ENCODE measurements at regions not wholly inside any gene's neighbourhood (a gene's known extent, or its start where the extent isn't known, plus 50 kb on each side); places are given as distances from the start of the nearest gene placed in this dataset.

DNA sequence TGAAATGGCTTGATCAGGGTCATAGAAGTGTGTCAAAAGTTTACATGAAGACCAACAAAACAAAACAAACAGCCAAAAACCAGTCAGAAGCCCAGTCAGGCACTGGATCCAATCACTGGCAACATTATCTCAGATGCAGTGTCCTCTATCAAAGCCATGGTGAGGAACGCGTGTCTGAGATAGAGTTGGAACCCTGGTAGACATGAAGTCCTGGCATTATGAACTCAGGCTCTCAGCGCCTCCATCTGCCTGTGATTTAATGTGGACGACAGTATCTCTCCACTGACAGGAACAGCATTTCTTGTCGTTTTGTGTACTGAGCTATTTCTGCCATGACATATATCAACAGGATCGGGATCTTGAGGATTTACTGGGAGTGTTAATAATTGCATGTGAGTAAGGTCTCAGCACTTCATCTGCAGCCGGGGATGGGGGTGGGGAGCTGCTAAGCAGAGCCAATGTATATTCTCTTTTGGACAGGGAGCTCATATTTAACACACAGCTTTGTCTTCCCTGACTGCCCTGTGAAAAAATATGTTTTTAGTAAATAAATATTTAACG, 1120.0 kb downstream of the IGSF11 start:
- no peak for TF ChIP-seq POLR2A (IDR thresholded peaks at IDR 0.05)
- TF ChIP-seq, protein P1, sequence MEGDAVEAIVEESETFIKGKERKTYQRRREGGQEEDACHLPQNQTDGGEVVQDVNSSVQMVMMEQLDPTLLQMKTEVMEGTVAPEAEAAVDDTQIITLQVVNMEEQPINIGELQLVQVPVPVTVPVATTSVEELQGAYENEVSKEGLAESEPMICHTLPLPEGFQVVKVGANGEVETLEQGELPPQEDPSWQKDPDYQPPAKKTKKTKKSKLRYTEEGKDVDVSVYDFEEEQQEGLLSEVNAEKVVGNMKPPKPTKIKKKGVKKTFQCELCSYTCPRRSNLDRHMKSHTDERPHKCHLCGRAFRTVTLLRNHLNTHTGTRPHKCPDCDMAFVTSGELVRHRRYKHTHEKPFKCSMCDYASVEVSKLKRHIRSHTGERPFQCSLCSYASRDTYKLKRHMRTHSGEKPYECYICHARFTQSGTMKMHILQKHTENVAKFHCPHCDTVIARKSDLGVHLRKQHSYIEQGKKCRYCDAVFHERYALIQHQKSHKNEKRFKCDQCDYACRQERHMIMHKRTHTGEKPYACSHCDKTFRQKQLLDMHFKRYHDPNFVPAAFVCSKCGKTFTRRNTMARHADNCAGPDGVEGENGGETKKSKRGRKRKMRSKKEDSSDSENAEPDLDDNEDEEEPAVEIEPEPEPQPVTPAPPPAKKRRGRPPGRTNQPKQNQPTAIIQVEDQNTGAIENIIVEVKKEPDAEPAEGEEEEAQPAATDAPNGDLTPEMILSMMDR (IDR thresholded peaks at IDR 0.05) = no peak

All from lower leg skin (tissue), 3 donors.